ENCODE measurements at regions not wholly inside any gene's neighbourhood (a gene's known extent, or its start where the extent isn't known, plus 50 kb on each side); places are given as distances from the start of the nearest gene placed in this dataset.

GRCh38 chr7:94274828-94275227 is 119.9 kb upstream of the COL1A2 start:
- DNase-seq = no peak

- no peak for DNase-seq
Observed at GRCh38 chr7:94276027-94276426, 118.7 kb upstream of the COL1A2 start.

GRCh38 chr7:94276795-94277194 is 117.9 kb upstream of the COL1A2 start:
- DNase-seq = no peak

- no peak for DNase-seq
Observed at GRCh38 chr7:94277236-94277635, 117.5 kb upstream of the COL1A2 start.

- DNase-seq = no peak
Observed at GRCh38 chr7:94280851-94281250, 113.8 kb upstream of the COL1A2 start.

- DNase-seq = no peak
Observed at GRCh38 chr7:94284104-94284503, 110.6 kb upstream of the COL1A2 start.

- no peak for DNase-seq
Observed at GRCh38 chr7:94286111-94286510, 108.6 kb upstream of the COL1A2 start.

GRCh38 chr7:94288096-94288495 is 106.6 kb upstream of the COL1A2 start:
- no peak for DNase-seq

- peak; percentile 84 for DNase-seq
Observed at GRCh38 chr7:94289071-94289470, 105.6 kb upstream of the COL1A2 start.

- DNase-seq = no peak
Observed at GRCh38 chr7:94294471-94295131, 100.1 kb upstream of the COL1A2 start.

- peak; percentile 84 for DNase-seq
Observed at GRCh38 chr7:94295850-94296249, 98.8 kb upstream of the COL1A2 start.

- DNase-seq = no peak
Observed at GRCh38 chr7:94296881-94297280, 97.8 kb upstream of the COL1A2 start.

GRCh38 chr7:94297397-94297838 is 97.3 kb upstream of the COL1A2 start:
- peak; percentile 87 for DNase-seq

GRCh38 chr7:94298943-94299342 is 95.8 kb upstream of the COL1A2 start:
- no peak for DNase-seq

GRCh38 chr7:94300176-94300835 is 94.4 kb upstream of the COL1A2 start:
- no peak for DNase-seq

- peak; percentile 78 for DNase-seq
Observed at GRCh38 chr7:94301024-94301586, 93.6 kb upstream of the COL1A2 start.

GRCh38 chr7:94303118-94303517 is 91.6 kb upstream of the COL1A2 start:
- no peak for DNase-seq

GRCh38 chr7:94303695-94304094 is 91.0 kb upstream of the COL1A2 start:
- DNase-seq = peak; percentile 93

- no peak for DNase-seq
Observed at GRCh38 chr7:94304878-94305277, 89.8 kb upstream of the COL1A2 start.

- no peak for DNase-seq
Observed at GRCh38 chr7:94305836-94306235, 88.9 kb upstream of the COL1A2 start.

- no peak for DNase-seq
Observed at GRCh38 chr7:94307399-94308048, 87.2 kb upstream of the COL1A2 start.

GRCh38 chr7:94311515-94311914 is 83.2 kb upstream of the COL1A2 start:
- DNase-seq = no peak

- DNase-seq = no peak
Observed at GRCh38 chr7:94313926-94314325, 80.8 kb upstream of the COL1A2 start.
